SU-DHL-6 (cell line): ENCODE measurements at regions not wholly inside any gene's neighbourhood (a gene's known extent, or its start where the extent isn't known, plus 50 kb on each side); places are given as distances from the start of the nearest gene placed in this dataset.

Experiments used
- EZH2phosphoT487 ChIP-seq: fragments of 200-600 bp; sonication (generic), shearing (Covaris generic); conservative IDR thresholded peaks from 2 replicates; pipeline ENCODE4 v1.6.1; 2018; ENCODE audit warnings: mild to moderate bottlenecking, antibody characterized with exemption, low read length, moderate library complexity, mixed read lengths
- TF ChIP-seq, protein P1 (sequence below): fragments of 200-600 bp; sonication (generic); IDR thresholded peaks from one replicate; pipeline ENCODE4 v1.5.1; 2017; ENCODE audit warnings: antibody characterized with exemption, mild to moderate bottlenecking, low read length, moderate library complexity; ENCODE audit not compliant: insufficient read depth, poor library complexity, severe bottlenecking

DNA sequence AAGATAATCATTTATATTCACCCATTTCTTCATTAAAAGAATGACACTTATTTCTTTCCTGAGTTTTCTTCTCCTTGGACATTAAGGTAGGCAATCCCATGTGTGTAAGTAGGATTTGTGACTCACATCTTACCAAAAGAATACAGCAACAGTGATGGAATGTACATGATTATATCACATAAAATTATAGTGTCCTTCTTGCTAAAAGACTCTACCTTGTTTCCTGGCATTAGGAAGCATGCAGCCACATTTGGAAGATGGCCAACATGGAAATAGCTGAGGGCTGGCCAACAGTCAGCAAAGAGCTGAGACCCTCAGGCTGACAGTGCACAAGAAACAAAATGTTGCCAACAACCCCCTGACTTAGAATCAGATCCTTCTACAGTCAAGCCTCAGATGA lies 327.9 kb upstream of the MARCKS start:
- TF ChIP-seq, protein P1, sequence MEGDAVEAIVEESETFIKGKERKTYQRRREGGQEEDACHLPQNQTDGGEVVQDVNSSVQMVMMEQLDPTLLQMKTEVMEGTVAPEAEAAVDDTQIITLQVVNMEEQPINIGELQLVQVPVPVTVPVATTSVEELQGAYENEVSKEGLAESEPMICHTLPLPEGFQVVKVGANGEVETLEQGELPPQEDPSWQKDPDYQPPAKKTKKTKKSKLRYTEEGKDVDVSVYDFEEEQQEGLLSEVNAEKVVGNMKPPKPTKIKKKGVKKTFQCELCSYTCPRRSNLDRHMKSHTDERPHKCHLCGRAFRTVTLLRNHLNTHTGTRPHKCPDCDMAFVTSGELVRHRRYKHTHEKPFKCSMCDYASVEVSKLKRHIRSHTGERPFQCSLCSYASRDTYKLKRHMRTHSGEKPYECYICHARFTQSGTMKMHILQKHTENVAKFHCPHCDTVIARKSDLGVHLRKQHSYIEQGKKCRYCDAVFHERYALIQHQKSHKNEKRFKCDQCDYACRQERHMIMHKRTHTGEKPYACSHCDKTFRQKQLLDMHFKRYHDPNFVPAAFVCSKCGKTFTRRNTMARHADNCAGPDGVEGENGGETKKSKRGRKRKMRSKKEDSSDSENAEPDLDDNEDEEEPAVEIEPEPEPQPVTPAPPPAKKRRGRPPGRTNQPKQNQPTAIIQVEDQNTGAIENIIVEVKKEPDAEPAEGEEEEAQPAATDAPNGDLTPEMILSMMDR, result no peak
- TF ChIP-seq EZH2phosphoT487, result no peak
